ENCODE measurements at regions not wholly inside any gene's neighbourhood (a gene's known extent, or its start where the extent isn't known, plus 50 kb on each side); places are given as distances from the start of the nearest gene placed in this dataset.

DNA sequence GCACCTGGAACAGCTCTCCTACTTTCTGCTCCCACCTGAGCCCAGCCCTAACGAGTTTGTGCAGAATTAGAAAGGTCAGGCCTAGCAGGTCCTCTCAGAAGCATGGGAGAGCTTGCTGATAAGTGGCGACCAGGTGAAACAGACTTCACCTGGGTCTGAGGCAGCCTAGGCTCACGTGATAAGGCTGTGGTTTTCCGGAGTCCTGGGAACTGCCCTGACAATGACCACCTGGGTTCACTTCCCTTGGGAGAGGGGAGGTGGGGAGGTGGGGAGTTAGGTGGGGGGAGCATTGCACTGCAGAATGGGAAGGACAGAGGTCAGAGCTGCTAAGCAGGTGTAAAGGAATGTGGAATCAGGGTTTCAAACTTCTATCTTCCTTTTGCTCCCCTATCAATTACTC, 152.9 kb upstream of the MAP1B start:
- no peak for DNase-seq

DNA sequence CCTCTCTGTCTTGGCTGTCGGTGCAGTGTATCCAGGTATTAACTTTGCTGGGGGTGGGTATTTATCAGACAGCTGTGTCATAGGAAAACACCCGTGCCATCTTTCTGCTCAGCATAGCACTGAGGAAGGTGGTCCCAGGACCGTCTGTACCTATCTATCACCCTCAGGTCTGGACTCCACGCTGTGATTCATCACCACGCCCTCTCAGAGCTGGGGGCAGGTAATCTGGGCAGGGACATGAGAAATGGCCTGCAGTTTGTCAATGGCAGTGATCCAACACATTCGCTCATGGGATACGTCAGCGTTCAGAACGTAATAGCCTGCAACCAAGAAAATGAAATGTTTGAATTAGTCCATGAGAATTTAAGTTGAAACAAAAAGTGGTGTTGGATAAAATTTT, 151.6 kb upstream of the MAP1B start:
- DNase-seq = no peak

DNA sequence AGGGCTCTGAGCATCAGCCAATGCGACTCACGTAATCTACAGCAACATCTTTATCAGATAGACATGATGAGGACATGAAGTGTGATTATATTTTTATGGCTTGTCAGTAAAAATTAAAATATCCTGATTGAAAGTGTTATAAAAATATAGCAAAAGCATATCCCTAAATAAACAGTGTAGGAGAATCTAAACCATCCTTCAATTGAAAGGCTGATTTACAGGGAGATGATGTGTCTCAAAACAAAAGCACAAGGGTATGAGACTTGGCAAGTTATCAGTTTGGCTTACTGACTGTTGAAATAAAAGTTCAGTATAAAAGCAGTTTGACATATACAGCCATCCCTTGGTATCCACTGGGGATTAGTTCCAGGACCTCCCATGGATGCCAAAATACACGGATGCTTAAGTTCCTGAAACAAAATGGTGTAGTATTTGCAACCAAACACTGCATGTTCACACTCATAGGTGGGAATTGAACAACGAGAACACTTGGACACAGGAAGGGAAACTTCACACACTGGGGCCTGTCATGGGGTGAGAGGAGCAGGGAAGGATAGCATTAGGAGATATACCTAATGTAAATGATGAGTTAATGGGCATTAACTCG, 149.9 kb upstream of the MAP1B start:
- no peak for DNase-seq

GRCh38 chr5:71960195-71960594, 147.1 kb upstream of the MAP1B start:
- DNase-seq = no peak

- no peak for DNase-seq
Measured at GRCh38 chr5:71961786-71962185, 145.5 kb upstream of the MAP1B start.

DNA sequence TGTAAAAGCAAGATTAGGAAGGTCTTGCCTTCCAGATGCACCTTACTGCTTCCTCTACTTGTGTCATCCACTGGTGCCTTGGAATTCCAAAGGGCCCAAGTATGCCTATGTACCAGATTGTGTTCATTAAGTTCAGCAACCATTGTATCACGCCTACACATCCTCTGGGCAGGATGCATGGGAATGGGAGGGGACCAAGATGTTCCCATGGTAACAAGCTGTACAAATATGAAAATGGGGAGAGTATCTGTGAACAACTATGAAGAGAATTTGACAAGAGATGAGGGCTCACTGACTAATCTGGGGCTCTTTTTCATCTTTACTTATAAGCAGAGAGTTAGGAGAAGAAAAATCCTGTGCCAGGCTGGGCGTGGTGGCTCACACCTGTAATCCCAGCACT, 137.8 kb upstream of the MAP1B start:
- no peak for DNase-seq

DNA sequence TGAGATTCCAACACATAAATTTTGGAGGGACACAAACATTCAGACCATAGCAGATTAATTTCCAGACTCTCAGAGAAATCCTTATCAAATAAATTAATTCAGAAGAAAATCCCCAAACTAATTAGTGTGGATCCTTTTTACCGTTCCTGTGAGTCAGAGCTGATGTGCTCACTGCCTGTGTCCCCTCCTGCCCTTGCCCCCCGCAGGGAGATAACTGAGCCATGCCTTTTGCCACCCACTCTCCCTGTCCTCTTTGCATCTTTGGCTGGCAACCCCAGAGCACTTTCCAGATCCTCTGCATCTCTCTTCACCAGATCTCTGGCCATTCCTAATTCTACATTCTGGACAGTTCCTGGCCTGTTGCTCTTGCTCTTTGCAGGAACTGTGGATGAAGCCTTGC, 135.4 kb upstream of the MAP1B start:
- no peak for DNase-seq

GRCh38 chr5:71972777-71973473, 134.3 kb upstream of the MAP1B start:
- DNase-seq = no peak

DNA sequence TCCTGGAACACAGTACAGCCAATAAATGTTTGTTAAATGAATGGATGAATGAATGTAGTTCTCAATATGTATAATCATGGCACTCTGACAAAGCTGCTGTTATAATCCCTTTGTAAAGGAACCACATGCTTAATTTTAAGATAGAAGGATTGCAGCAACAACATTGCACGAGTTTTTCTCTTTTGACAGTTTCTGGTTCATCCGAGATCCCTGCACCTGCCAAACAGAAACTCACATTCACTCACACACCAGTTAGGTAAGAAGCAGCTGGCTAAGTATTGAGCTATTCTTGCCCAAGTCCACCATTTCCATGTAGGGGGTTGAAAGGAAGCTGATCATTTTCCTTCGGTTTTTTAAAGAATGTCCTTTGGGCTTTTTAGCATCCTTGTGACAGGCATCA, 133.7 kb upstream of the MAP1B start:
- no peak for DNase-seq

DNA sequence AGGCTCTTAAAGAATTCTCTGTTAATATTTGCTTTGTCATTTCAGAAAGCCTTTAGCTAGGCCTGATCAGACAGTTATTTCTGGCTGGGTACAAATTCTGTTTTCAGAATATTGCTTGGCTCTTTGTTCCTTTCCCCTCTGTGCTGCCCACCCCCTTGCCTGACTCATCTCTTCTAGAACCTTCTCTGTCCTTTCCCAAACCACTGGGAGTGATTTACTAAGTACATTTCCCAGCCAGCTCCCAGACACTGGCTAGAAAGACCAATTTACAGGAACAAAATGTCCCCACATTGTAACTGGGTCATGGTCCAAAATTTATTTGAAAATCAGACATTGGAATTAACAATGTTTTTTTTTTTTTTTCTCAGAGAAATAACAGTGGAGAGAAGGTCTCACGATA, 133.1 kb upstream of the MAP1B start:
- DNase-seq = no peak

GRCh38 chr5:71974622-71975021, 132.7 kb upstream of the MAP1B start:
- no peak for DNase-seq

DNA sequence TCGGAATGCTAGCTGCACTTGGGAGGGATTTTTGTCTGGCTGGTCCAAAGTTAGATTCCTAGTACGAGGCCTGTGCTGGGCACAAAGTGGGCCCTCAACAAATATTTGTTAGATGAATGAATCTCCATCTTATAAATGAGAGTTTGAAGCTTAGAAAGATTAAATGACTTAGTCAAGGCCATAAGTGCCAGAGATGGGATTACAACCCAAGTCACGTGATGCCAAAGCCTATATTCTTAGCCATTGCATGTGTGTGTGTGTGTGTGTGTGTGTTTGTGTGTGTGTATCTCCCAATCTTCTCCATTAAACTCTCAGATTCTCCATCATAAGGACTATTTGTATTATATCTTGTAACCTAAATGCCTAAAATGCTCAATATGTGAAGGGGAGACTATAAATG, 130.8 kb upstream of the MAP1B start:
- DNase-seq = no peak

GRCh38 chr5:71977311-71977710, 130.0 kb upstream of the MAP1B start:
- DNase-seq = no peak

- DNase-seq = no peak
Measured at GRCh38 chr5:71978216-71978615, 129.1 kb upstream of the MAP1B start.

GRCh38 chr5:71982717-71983395, 124.4 kb upstream of the MAP1B start:
- no peak for DNase-seq

GRCh38 chr5:71986101-71986500, 121.2 kb upstream of the MAP1B start:
- DNase-seq = no peak

GRCh38 chr5:71988808-71989207, 118.5 kb upstream of the MAP1B start:
- DNase-seq = no peak

- DNase-seq = no peak
Measured at GRCh38 chr5:71993600-71993999, 113.7 kb upstream of the MAP1B start.

GRCh38 chr5:71996789-71997188, 110.5 kb upstream of the MAP1B start:
- no peak for DNase-seq

GRCh38 chr5:71998746-71999145, 108.5 kb upstream of the MAP1B start:
- DNase-seq = no peak

DNA sequence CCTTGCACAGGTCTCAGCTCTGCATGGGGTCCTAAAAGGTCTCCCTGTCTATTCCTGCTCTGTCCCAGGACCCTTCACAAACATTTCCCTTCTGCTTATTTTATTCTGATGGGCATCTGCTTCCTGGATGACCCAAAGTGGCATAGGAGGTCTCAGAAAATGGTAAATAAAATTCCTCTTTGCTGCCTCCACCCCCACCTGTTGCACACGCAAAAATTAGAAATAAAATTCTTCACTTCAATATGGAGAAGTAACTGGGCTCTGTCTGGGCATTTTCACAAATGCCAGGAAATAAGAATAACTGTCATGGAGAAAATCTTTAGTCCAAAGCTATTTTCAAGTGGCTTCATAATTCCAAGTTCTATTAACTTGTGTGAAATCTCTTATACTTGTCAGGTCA, 106.6 kb upstream of the MAP1B start:
- DNase-seq = no peak

- no peak for DNase-seq
Measured at GRCh38 chr5:72005671-72006070, 101.6 kb upstream of the MAP1B start.

DNA sequence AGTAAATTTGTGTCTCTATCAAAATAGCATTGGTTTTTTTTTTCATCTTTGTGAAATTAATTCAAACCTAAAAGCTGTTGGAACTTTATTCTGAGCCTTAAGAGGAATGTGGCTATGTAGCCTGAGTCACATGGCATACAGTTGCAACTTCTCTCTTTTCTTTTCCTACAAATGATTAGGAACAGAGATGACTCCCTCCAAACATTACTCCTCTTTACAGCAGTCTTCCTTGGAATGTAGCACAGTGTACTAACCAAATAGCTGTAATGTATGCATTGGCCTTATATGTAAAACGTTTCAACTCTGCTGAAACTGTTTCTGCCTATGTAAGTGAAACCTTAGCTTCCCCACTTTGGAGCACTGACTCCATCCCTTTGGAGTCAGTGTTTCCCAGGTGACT, 100.9 kb upstream of the MAP1B start:
- DNase-seq = no peak

DNA sequence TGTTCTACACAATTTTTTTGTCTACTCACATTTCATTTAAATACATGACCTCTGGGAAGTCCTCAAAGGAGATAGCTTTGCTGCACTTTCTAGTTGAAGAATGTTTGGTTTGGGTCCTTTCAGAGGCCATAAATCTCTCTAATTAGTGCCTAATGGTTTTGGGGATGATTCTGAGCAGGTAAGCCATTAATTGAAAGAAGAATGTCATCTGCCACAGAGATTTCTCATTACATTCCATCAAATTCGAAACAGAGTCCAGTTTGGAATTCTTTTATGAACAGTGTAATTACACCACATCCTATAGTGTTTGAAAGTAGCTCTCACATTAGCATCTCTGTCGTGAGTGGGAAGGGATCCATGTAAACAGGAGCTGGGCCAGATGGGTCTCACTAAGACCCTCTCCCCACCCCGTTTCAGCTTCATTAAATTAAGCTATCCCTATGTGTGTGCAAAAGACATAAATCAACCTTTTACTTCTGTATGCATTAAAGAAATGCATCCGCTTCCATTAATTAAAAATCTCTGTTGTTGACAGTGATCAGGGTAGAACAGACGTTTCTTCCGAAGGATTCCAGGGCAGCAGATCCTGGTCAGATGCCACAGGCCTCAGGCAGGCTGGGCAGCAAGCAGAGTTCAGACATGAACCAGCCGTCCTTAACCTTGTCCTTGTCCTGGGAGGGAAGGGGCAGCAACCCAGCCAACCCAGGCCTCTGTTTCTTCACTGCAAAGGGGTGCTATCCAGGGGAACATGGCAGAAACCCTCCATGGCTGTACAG, 99.8 kb upstream of the MAP1B start:
- DNase-seq = no peak

Data from activated naive CD4-positive, alpha-beta T cell treated with anti-CD3 and anti-CD28 coated beads, Interleukin-2, amount 50 U/mL, for 16 hours (primary cell).